GM23248 (cell line): ENCODE measurements at regions not wholly inside any gene's neighbourhood (a gene's known extent, or its start where the extent isn't known, plus 50 kb on each side); places are given as distances from the start of the nearest gene placed in this dataset.

ENCODE experiments used
- EZH2 ChIP-seq: fragments of 200-600 bp; sonication (generic); IDR thresholded peaks from 2 replicates; pipeline ENCODE4 v1.6.1; 2018; ENCODE audit warnings: antibody characterized with exemption, mild to moderate bottlenecking; ENCODE audit not compliant: insufficient read depth, poor library complexity, severe bottlenecking
- EZH2phosphoT487 ChIP-seq: fragments of 200-600 bp; sonication (generic); IDR thresholded peaks from 2 replicates; pipeline ENCODE4 v1.6.1; 2018; ENCODE audit warnings: antibody characterized with exemption, moderate library complexity, mild to moderate bottlenecking, low read depth; ENCODE audit not compliant: insufficient read depth

- no peak for TF ChIP-seq EZH2
- no peak for TF ChIP-seq EZH2phosphoT487
Measured at GRCh38 chr9:101991926-101992325, 253.5 kb upstream of the GRIN3A start.
